ENCODE measurements at regions not wholly inside any gene's neighbourhood (a gene's known extent, or its start where the extent isn't known, plus 50 kb on each side); places are given as distances from the start of the nearest gene placed in this dataset.

DNA sequence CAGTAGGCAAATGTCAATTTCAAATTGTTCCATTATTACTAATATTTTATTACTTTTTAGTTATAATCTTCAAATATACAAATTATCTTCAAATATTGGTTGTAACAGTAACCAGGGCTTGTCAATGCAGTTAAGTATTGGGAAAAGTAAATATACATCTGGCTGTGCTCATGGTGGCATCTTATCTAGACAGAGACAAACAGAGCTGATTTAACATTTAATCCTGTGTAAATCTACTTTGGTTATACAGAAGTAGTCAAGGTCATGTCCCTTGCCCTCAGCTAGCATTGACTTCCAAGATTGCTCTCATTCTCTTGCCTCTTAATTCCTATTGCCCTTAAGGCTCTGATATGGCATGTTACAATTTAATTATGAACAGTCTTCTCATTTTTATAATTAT is 98.4 kb upstream of the KLHL1 start:
- peaks cover 9% of the 10 kb centered on the region for H3K9me3 Mint-ChIP-seq
- ChIA-PET POLR2A (no interaction called here), CTCF (no interaction called here)
- no peaks in the 10 kb centered on the region for H3K27me3 Mint-ChIP-seq
- H3K27ac Mint-ChIP-seq = no peak overlapping the region
- no peak for DNase-seq
- no peaks in the 10 kb centered on the region for H3K4me1 Mint-ChIP-seq
- no peak overlapping the region for H3K4me3 Mint-ChIP-seq
- H3K36me3 Mint-ChIP-seq (ENCODE audit: low read depth) = no peaks in the 10 kb centered on the region

DNA sequence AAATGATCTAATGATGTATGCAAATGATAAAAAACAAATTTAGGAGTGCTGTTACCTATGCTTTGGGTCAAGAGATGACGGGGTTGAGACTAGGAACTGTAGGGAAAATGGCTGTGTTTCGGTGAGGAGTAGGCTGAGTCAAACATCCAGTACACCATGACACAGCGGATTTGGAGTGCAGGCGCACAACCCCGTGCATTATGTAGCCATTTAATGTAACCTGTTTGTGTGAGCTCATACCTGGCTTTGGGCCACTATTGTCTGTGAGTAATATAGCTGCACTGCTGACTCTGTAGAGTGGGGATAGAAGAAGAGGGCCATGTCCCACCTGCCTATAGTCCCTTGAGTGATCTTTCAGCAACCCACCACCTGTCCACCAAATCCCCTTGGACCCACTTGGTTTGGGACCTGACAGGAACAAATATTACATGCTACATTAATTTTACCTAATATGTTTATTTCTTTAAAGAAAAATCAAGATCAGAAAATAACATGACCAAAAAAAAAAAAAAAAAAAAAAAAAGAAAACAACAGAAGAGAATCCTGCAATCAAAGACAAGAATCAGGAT is 95.5 kb upstream of the KLHL1 start:
- H3K4me1 Mint-ChIP-seq = no peaks in the 10 kb centered on the region
- CTCF ChIA-PET = no interaction called here
- no peaks in the 10 kb centered on the region for H3K27me3 Mint-ChIP-seq
- H3K4me3 Mint-ChIP-seq = no peak overlapping the region
- POLR2A ChIA-PET = no interaction called here
- H3K27ac Mint-ChIP-seq = no peak overlapping the region
- H3K9me3 Mint-ChIP-seq = peaks cover 8% of the 10 kb centered on the region
- H3K36me3 Mint-ChIP-seq (ENCODE audit: low read depth) = no peaks in the 10 kb centered on the region
- DNase-seq = no peak

- no peak for DNase-seq
- Mint-ChIP-seq H3K27me3 (no peaks in the 10 kb centered on the region), H3K36me3 (ENCODE audit: low read depth) (no peaks in the 10 kb centered on the region), H3K27ac (no peak overlapping the region), H3K4me3 (no peak overlapping the region), H3K9me3 (peaks cover 11% of the 10 kb centered on the region), H3K4me1 (no peaks in the 10 kb centered on the region)
- ChIA-PET POLR2A (no interaction called here), CTCF (no interaction called here)
Observed at GRCh38 chr13:70191034-70191433, 82.8 kb upstream of the KLHL1 start.

DNA sequence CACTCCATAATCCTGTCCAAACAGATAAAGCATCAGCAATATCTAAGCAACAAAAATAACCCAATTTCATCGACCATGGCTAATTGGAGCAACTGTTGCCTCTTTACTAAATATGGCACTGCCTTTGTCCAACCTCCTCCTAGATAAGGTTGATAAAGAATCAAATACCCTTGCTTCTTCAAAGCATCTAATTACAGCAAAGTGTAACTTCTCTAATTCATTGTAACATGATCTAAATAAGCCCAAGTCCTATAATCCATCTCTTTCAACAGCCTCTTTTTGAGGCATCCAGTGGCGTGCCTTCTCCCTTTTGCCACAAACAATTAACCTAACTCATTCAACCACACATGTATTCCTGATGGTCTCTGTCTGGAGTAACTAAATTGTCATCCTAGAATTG is 81.7 kb upstream of the KLHL1 start:
- Mint-ChIP-seq H3K4me3 (no peak overlapping the region), H3K4me1 (no peaks in the 10 kb centered on the region), H3K27ac (no peak overlapping the region), H3K9me3 (peaks cover 6% of the 10 kb centered on the region), H3K27me3 (no peaks in the 10 kb centered on the region), H3K36me3 (ENCODE audit: low read depth) (no peaks in the 10 kb centered on the region)
- POLR2A ChIA-PET = no interaction called here
- CTCF ChIA-PET = no interaction called here
- DNase-seq = no peak

GRCh38 chr13:70188567-70188966 is 80.3 kb upstream of the KLHL1 start:
- Mint-ChIP-seq H3K9me3 (peaks cover 2% of the 10 kb centered on the region), H3K27me3 (no peaks in the 10 kb centered on the region), H3K4me3 (no peak overlapping the region), H3K27ac (no peak overlapping the region), H3K4me1 (no peaks in the 10 kb centered on the region), H3K36me3 (ENCODE audit: low read depth) (no peaks in the 10 kb centered on the region)
- CTCF ChIA-PET = no interaction called here
- DNase-seq = no peak
- POLR2A ChIA-PET = no interaction called here

DNA sequence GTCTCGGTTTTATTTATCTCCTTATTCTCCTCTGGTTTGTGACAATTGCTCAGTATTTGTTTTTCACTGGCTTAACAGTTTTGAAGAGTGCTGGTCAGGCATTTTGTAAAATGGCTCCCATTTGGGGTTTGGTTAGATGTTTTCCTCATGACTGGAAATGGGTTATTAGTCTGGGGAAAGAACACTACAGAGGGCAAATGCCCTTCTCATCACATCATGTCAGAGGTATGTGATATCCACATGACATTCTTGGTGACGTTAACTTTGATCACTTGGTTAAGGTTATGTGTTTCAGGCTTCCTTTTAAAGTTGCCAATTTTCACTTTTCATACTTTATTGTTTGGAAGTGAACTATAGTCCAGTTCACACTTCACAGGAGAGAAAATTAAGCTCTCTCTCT is 74.8 kb upstream of the KLHL1 start:
- ChIA-PET CTCF (no interaction called here), POLR2A (no interaction called here)
- H3K4me3 Mint-ChIP-seq = no peak overlapping the region

More for the DNA sequence above, 74.8 kb upstream of the KLHL1 start:
- H3K27ac Mint-ChIP-seq = no peak overlapping the region
- H3K27me3 Mint-ChIP-seq = no peaks in the 10 kb centered on the region
- no peak for DNase-seq
- no peaks in the 10 kb centered on the region for H3K4me1 Mint-ChIP-seq
- peaks cover 2% of the 10 kb centered on the region for H3K9me3 Mint-ChIP-seq
- no peaks in the 10 kb centered on the region for H3K36me3 Mint-ChIP-seq (ENCODE audit: low read depth)
